GM12878 (cell line): ENCODE measurements at regions not wholly inside any gene's neighbourhood (a gene's known extent, or its start where the extent isn't known, plus 50 kb on each side); places are given as distances from the start of the nearest gene placed in this dataset.

Experiments
- ATAC-seq: fragments of 200-7000 bp; cut with Tn5 transposase; 3 replicates; pipeline ENCODE4 v1.9.1; 2020; ENCODE audit warnings: mild to moderate bottlenecking, moderate library complexity
- BruUV-seq: library from RNA; stranded (reverse); fragments of 400-500 nt; replicated peaks from 2 replicates; lab custom pipeline; 2021; lab: Mats Ljungman, UMichigan
- CTCF ChIA-PET: fragments of 300-600 bp; sonication (Branson Sonifier 250); formaldehyde crosslinking; extraction: SDS; loops from one replicate; lab custom pipeline; 2021; ENCODE audit warnings: inconsistent platforms; lab: Yijun Ruan, JAX
- POLR2A ChIA-PET: fragments of 350-600 bp; formaldehyde crosslinking; extraction: SDS; loops from one replicate; lab custom pipeline; 2021; ENCODE audit warnings: inconsistent platforms; lab: Charles Lee
- RAD21 ChIA-PET: fragments of 300-600 bp; sonication (Branson Sonifier 250); formaldehyde crosslinking; loops from one replicate; lab custom pipeline; 2023; ENCODE audit warnings: antibody characterized with exemption; ENCODE audit not compliant: unreplicated experiment; lab: Charles Lee
- SMC1A ChIA-PET: fragments of 300-600 bp; sonication (Branson Sonifier 250); formaldehyde crosslinking; loops from one replicate; lab custom pipeline; 2023; ENCODE audit not compliant: unreplicated experiment, uncharacterized antibody; lab: Charles Lee
- DNase-seq: peaks from one replicate; pipeline ENCODE4 v3.0.0-alpha.2; 2011; ENCODE audit warnings: low read depth, low spot score
- FAIRE-seq: peaks from 3 replicates; lab custom pipeline; 2011; peaks lifted over from hg19 to GRCh38; lab: Jason Lieb, UNC
- H2AFZ ChIP-seq: 2 replicates; pipeline ENCODE4 v1.6.0; 2011; ENCODE audit warnings: low read depth, low read length, control low read depth; ENCODE audit not compliant: control insufficient read depth
- H3K27ac ChIP-seq: 2 replicates; pipeline ENCODE4 v1.5.1; 2011; ENCODE audit warnings: control low read depth; ENCODE audit not compliant: control insufficient read depth, insufficient read depth
- H3K27me3 ChIP-seq, 2 experiments: replicated peaks in 1 of 2; 2 replicates each; pipeline versions ENCODE4 v1.6.0 to v1.6.1; 2011; ENCODE audit warnings: low read length in 1 of 2; ENCODE audit not compliant: control insufficient read depth in 2 of 2, insufficient read depth in 2 of 2
- H3K36me3 ChIP-seq, 2 experiments: 2 replicates each; pipeline ENCODE4 v1.5.1; 2011; ENCODE audit warnings: low read length in 1 of 2; ENCODE audit not compliant: control insufficient read depth in 2 of 2, insufficient read depth in 2 of 2
- H3K4me1 ChIP-seq: 2 replicates; pipeline ENCODE4 v1.6.1; 2011; ENCODE audit warnings: mild to moderate bottlenecking, low read length, moderate library complexity, mixed read lengths; ENCODE audit not compliant: control insufficient read depth, insufficient read depth
- H3K4me2 ChIP-seq: 2 replicates; pipeline ENCODE4 v1.6.0; 2011; ENCODE audit warnings: control low read depth; ENCODE audit not compliant: control insufficient read depth, insufficient read depth
- H3K4me3 ChIP-seq: fragments of 200-600 bp; sonication (generic); 2 replicates; pipeline ENCODE4 v1.5.1; 2016
- H3K79me2 ChIP-seq: 2 replicates; pipeline ENCODE4 v1.6.0; 2011; ENCODE audit warnings: low read length; ENCODE audit not compliant: control insufficient read depth, insufficient read depth
- H3K9ac ChIP-seq: 2 replicates; pipeline ENCODE4 v1.8.0; 2011; ENCODE audit warnings: low read length, control low read depth, mixed read lengths; ENCODE audit not compliant: control insufficient read depth, insufficient read depth
- H3K9me3 ChIP-seq: replicated peaks from 3 replicates; pipeline ENCODE4 v1.5.1; 2011; ENCODE audit warnings: mild to moderate bottlenecking, low read length; ENCODE audit not compliant: control insufficient read depth, insufficient read depth
- H4K20me1 ChIP-seq: 2 replicates; pipeline ENCODE4 v1.6.0; 2011; ENCODE audit not compliant: control insufficient read depth, insufficient read depth
- ELK1 ChIP-seq: IDR thresholded peaks from 2 replicates; pipeline ENCODE4 v1.6.1; 2012; ENCODE audit warnings: low read depth, low read length, improper control_type of control experiment
- GATAD2B ChIP-seq: fragments of 450-650 bp; conservative IDR thresholded peaks from 2 replicates; pipeline ENCODE4 v1.6.1; 2017; ENCODE audit warnings: low read depth, mild to moderate bottlenecking, moderate library complexity
- IKZF2 ChIP-seq, 2 experiments: fragments of 450-650 bp; IDR thresholded peaks; 2 replicates each; pipeline ENCODE4 v1.6.1; 2017; ENCODE audit warnings: mild to moderate bottlenecking in 2 of 2, moderate library complexity in 2 of 2
- KDM1A ChIP-seq: fragments of 200-600 bp; sonication (generic); IDR thresholded peaks from 2 replicates; pipeline ENCODE4 v1.6.1; 2016; ENCODE audit warnings: borderline replicate concordance
- SUZ12 ChIP-seq: fragments of 200-600 bp; sonication (generic); IDR thresholded peaks from one replicate; pipeline ENCODE4 v1.6.1; 2018; ENCODE audit warnings: antibody characterized with exemption, mild to moderate bottlenecking; ENCODE audit not compliant: unreplicated experiment
- ZNF207 ChIP-seq: fragments of 450-650 bp; IDR thresholded peaks from 2 replicates; pipeline ENCODE4 v1.6.1; 2014; ENCODE audit warnings: antibody characterized with exemption, mild to moderate bottlenecking, borderline replicate concordance
- ZNF592 ChIP-seq: fragments of 450-650 bp; IDR thresholded peaks from 2 replicates; pipeline ENCODE4 v1.6.1; 2017; ENCODE audit warnings: mild to moderate bottlenecking, moderate library complexity
- WGBS: methylation state at CpG from one replicate; pipeline ENCODE4 v1.1.6; 2016; ENCODE audit warnings: low lambda C conversion rate; ENCODE audit not compliant: insufficient replicate concordance, insufficient coverage; ENCODE audit errors: missing lambda C conversion rate; 5-methylcytosine and 5-hydroxymethylcytosine counted together
- in situ Hi-C: fragments of 300-500 bp; cut with MboI; formaldehyde crosslinking; loops from 9 replicates; pipeline ENCODE4 v1.14.3; 2018; ENCODE audit warnings: mixed read lengths
- intact Hi-C: fragments of 100-400 bp; cut with micrococcal nuclease; formaldehyde crosslinking; loops from one replicate; pipeline ENCODE4 v1.14.2; 2022; ENCODE audit not compliant: unreplicated experiment
- TF ChIP-seq, protein P1 (sequence below): IDR thresholded peaks from 2 replicates; pipeline ENCODE4 v1.6.1; 2012; ENCODE audit warnings: low read length, inconsistent platforms

DNA sequence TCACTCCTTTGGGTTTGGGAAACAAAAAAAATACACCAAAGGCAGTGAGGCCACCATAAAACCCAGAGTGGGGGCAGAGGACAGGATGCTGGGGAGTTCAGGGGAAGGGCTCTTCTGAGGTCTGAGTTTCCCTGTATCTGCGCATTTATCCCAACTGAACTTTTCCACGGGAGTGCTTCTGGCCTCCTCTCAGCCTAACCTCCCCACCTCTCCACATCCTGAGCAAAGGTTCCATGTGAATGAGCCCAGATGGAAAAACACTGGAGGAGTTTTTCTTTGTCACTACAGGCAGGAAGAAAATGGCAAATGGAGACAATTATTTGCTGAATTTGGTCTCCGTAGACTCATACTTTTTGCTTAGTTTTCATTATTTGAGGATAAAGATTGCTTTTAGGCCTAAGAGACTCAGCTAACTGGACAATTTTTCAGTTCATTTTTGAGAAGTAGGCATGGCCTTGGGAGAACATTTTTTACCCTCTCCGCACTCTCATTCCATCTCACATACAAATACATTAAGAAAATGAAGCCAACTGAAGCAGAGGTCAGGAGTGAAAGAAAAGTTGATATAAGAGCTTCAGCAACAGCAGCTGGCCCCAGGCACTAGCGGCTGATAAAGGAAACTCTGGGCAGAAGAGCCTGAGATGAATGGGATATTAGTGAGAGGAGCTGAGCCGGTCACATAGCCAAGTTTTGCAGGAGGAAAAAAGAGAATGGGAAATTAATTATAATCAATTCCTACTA, 82.6 kb upstream of the CYP1B1 start:
- Histone ChIP-seq H3K27ac (no peak overlapping the region), H3K79me2 (no peaks in the 10 kb centered on the region), H3K36me3 (no peaks in the 10 kb centered on the region), H3K9me3 (no peaks in the 10 kb centered on the region; the same call in 1 of the 3 replicates), H3K27me3 (no peaks in the 10 kb centered on the region; a peak in 1 of 4 replicates), H2AFZ (no peak overlapping the region), H4K20me1 (no peaks in the 10 kb centered on the region), H3K4me2 (no peak overlapping the region), H3K4me3 (no peak overlapping the region), H3K4me1 (no peaks in the 10 kb centered on the region), H3K9ac (no peak overlapping the region)
- TF ChIP-seq KDM1A (no peak), SUZ12 (no peak), ZNF592 (no peak), GATAD2B (no peak), ELK1 (no peak), IKZF2 (IDR thresholded peaks at IDR 0.05) (no peak), ZNF207 (no peak)
- TF ChIP-seq, protein P1, sequence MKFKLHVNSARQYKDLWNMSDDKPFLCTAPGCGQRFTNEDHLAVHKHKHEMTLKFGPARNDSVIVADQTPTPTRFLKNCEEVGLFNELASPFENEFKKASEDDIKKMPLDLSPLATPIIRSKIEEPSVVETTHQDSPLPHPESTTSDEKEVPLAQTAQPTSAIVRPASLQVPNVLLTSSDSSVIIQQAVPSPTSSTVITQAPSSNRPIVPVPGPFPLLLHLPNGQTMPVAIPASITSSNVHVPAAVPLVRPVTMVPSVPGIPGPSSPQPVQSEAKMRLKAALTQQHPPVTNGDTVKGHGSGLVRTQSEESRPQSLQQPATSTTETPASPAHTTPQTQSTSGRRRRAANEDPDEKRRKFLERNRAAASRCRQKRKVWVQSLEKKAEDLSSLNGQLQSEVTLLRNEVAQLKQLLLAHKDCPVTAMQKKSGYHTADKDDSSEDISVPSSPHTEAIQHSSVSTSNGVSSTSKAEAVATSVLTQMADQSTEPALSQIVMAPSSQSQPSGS = no peak
- FAIRE-seq (no peak), DNase-seq (no peak), ATAC-seq (no peak)
- ChIA-PET RAD21 (no interaction called here), SMC1A (interaction anchor here (1.0 kb wide), 1 partner anchor 13 kb away, joined by 3 read pairs; no protein-coding TSS in a partner anchor), CTCF (no interaction called here), POLR2A (no interaction called here)
- WGBS = 75% methylated on average over 6 of the region's 6 CpGs
- intact Hi-C loops (no loop called here), in situ Hi-C loops (no loop called here)
- no TSS peak for BruUV-seq
